NB4 (cell line): ENCODE measurements at regions not wholly inside any gene's neighbourhood (a gene's known extent, or its start where the extent isn't known, plus 50 kb on each side); places are given as distances from the start of the nearest gene placed in this dataset.
"Not testable (repeated sequence)": the region's sequence is repeated elsewhere in the genome, so short reads cannot be mapped to it uniquely, and the experiment has no call there.

Experiments used
- POLR2A ChIP-seq: IDR thresholded peaks from 2 replicates; pipeline ENCODE4 v1.6.1; 2011; ENCODE audit warnings: mild to moderate bottlenecking; ENCODE audit not compliant: insufficient read length; ENCODE audit errors: extremely low read depth
- TF ChIP-seq, protein P1 (sequence below): IDR thresholded peaks from one replicate; pipeline ENCODE4 v1.5.1; 2012; ENCODE audit warnings: low read depth, low read length
- TF ChIP-seq, protein P2 (sequence below): IDR thresholded peaks from 2 replicates; pipeline ENCODE4 v1.6.1; 2011; ENCODE audit warnings: low read depth, low read length

DNA sequence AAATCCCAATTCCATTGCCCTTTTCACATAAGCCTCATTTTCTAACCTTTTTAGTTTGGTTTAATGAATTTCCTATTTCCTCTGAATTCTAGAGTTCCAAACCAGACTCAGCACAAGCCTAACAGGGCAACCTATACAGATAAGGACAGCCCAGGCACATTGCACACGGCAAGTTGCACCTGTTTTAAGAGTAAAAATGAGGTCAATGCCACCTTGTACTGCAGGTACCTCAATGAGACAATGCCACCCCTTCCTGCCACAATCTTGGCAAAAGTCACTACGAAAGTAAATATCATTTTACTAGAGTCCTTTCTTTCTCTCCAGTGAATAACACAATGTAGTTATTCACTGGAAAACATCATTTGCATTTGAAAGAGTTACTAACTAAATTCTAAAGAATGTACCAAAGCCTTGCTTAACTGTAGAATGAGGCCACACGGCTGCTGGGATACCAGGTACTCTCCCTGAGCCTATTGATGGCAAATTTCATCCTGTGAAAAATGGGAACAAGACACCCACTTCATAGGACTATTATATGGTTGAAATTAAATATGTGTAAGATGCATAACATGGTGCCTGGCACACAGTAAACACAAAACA lies 123.2 kb upstream of the NBPF26 start:
- TF ChIP-seq, protein P1, sequence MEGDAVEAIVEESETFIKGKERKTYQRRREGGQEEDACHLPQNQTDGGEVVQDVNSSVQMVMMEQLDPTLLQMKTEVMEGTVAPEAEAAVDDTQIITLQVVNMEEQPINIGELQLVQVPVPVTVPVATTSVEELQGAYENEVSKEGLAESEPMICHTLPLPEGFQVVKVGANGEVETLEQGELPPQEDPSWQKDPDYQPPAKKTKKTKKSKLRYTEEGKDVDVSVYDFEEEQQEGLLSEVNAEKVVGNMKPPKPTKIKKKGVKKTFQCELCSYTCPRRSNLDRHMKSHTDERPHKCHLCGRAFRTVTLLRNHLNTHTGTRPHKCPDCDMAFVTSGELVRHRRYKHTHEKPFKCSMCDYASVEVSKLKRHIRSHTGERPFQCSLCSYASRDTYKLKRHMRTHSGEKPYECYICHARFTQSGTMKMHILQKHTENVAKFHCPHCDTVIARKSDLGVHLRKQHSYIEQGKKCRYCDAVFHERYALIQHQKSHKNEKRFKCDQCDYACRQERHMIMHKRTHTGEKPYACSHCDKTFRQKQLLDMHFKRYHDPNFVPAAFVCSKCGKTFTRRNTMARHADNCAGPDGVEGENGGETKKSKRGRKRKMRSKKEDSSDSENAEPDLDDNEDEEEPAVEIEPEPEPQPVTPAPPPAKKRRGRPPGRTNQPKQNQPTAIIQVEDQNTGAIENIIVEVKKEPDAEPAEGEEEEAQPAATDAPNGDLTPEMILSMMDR, result not testable (repeated sequence)
- TF ChIP-seq POLR2A, result not testable (repeated sequence)
- TF ChIP-seq, protein P2, sequence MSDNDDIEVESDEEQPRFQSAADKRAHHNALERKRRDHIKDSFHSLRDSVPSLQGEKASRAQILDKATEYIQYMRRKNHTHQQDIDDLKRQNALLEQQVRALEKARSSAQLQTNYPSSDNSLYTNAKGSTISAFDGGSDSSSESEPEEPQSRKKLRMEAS, result not testable (repeated sequence)
